Skeletal muscle cell (primary cell): ENCODE measurements at regions not wholly inside any gene's neighbourhood (a gene's known extent, or its start where the extent isn't known, plus 50 kb on each side); places are given as distances from the start of the nearest gene placed in this dataset.

Experiments
- DNase-seq: peaks from one replicate; pipeline ENCODE4 v3.0.0-alpha.2; 2010; ENCODE audit warnings: low read depth
- H3K4me3 ChIP-seq: 2 replicates; pipeline ENCODE4 v1.5.1; 2011; ENCODE audit warnings: low read depth, mild to moderate bottlenecking, control low read depth, low read length, moderate library complexity

DNA sequence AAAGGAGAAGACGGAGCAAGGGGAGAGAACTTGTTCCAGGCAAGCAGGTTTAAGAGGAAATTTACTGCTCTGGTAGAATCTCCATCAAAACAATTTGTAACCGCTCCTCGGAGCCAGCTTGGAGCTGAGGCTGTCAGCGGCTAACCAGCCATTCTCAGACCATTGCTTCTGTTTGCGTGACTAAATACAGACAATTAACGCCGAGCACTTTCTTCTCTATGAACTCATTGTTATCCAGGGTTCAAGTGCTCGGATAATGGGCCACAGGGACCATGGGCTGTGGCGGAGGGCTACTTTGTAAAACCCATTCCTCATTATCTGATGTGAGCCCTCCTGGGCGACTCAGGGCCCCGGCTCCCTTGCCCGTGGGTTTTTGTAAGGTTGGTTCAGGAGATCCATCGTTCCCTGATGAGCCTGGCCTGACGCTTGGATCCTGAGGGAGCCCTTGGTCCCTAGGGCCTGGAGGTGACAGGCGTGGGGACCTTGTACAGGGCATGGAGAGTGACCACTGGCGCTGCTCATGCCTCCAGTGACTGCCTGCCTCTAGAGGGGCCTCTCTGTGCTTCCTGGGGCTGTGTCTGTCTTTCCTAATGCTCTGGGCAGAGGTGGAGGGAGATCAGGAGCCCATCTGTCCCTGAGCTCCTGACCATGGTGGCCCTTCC, 61.5 kb upstream of the ZNF536 start:
- DNase-seq: no peak
- no peak overlapping the region for H3K4me3 ChIP-seq

DNA sequence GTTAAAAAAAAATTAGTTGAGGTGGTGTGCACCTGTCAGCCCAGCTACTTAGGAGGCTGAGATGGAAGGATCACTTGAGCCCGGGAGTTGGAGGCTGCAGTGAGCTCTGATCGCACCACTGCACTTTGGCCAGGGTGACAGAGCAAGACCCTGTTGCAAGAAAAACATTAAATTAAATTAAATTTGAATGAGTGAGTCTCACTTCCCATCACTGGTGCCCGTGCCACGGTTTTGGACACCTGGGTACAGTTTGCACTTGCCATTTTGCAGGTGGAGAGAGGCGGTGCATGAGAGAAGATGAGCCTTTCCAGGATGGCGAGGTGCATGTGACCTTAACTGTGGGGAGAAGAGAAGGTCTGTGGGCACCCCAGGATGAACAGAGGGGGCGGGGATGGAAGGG, 60.3 kb upstream of the ZNF536 start:
- H3K4me3 ChIP-seq: no peak overlapping the region
- no peak for DNase-seq

- H3K4me3 ChIP-seq: no peak overlapping the region
- no peak for DNase-seq
These were observed 59.4 kb upstream of the ZNF536 start for GRCh38 chr19:30312582-30313352.

- no peak overlapping the region for H3K4me3 ChIP-seq
- DNase-seq: no peak
These were observed 58.8 kb upstream of the ZNF536 start for GRCh38 chr19:30313353-30313750.

- DNase-seq: no peak
- H3K4me3 ChIP-seq: no peak overlapping the region
These were observed 58.0 kb upstream of the ZNF536 start for GRCh38 chr19:30314056-30314804.

DNA sequence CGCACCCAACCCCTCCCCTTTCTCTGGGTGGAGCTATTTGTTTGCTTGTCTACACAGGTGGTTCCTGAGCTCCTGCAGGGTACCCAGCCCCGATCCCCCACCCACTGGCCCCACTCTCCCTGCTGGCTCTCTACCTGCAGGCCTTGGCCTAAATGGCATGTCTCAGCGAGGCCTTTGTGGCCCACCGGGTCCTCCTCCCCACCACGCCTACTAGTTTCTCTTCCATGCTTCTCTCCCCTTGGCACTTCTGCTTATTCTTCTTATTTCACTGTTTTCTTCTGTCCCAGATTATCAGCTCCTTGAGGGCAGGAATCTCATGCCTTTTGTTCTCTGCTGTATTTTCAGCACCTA, 57.4 kb upstream of the ZNF536 start:
- DNase-seq: no peak
- H3K4me3 ChIP-seq: no peak overlapping the region

GRCh38 chr19:30315159-30315558, 57.0 kb upstream of the ZNF536 start:
- H3K4me3 ChIP-seq: no peak overlapping the region
- no peak for DNase-seq

DNA sequence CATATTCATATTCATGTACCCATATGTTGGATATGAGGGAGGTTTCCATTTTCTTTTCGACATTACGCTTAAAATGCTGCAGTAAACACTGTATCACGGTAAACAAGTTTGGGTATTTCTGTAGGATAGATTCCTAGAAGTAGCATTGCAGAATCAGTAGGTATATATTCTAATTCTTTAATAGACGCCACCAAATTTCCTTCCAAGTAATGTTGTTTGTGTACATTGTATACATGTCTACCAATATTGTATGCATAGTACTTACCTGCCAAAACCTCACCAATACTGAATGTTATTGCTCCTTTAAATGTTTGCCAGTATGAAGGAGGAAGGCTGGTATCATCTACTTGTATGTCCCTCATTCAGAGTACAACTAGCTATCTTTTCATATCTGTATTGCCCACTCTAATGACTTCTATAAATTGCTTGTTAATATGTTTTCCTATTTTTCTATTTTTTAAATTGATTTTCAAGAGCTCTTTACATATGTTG, 56.1 kb upstream of the ZNF536 start:
- no peak for DNase-seq

DNA sequence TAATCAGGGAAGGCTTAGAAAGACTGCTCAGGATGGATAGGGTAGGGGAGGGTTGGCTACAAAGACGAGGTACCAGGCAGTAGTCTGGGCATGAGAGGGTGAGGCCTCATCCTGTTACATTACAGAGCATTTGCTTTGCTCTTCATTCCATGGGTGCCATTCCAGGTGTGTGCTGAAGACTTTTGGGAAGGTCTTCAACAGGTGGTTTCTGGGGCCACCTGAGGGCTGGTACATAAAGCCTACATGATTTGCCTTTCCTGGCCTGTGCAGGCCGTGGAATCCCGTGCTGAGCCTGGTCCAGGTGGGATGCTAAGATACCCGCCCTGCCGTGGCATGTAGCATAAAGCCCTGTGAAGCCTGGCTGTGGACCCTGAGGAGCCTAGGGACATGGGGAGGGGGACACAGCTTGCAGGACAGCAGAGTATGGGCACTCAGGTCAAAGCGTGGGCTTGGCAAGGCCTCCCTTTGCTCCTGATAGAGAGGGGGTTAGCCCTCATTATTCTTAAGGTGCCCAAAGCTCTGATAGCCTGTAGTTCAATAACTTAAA, 55.6 kb upstream of the ZNF536 start:
- DNase-seq: no peak
- no peak overlapping the region for H3K4me3 ChIP-seq

More for the DNA sequence above, 56.1 kb upstream of the ZNF536 start:
- H3K4me3 ChIP-seq: no peak overlapping the region

- DNase-seq: no peak
- no peak overlapping the region for H3K4me3 ChIP-seq
These were observed 54.8 kb upstream of the ZNF536 start for GRCh38 chr19:30317403-30317802.

- H3K4me3 ChIP-seq: no peak overlapping the region
- DNase-seq: no peak
These were observed 53.9 kb upstream of the ZNF536 start for GRCh38 chr19:30318261-30318660.

DNA sequence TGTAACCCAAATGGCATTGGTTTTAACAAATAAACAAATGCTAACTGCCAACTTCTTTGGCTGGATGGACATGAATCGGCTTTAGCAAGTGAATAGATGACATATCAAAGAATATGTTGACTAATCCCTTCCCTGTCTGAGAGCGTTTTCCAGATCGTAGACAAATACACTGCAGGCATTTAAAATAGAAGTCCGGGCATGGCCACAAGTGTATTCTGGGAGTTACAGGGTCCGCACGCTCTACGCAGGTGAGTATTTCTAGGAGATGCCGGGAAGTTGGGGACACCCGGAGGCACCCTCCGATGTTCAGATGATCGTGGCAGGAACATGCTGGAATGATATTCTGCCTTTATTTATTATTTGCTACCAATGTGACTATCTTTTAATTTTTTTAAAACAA, 53.2 kb upstream of the ZNF536 start:
- no peak overlapping the region for H3K4me3 ChIP-seq
- DNase-seq: no peak

GRCh38 chr19:30319411-30319810, 52.8 kb upstream of the ZNF536 start:
- DNase-seq: no peak
- no peak overlapping the region for H3K4me3 ChIP-seq

DNA sequence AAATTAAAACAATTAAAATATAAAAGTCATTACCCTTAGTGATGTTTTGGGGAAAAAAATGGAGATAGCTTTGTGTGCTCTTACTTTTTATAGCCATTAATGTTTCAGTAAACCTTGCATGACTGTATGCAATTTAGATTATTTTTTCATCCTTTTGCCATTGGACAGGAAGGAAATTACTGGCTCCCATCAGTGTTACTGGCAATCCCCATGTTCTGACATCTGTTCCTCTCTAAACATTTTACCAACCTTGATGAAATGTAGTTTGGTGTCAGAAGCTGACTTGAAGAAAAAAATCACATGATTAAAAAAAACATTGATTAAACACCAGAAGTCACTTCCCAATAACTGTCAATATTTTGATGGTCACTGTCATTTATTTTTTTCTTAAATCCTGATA, 52.3 kb upstream of the ZNF536 start:
- no peak for DNase-seq
- H3K4me3 ChIP-seq: no peak overlapping the region

DNA sequence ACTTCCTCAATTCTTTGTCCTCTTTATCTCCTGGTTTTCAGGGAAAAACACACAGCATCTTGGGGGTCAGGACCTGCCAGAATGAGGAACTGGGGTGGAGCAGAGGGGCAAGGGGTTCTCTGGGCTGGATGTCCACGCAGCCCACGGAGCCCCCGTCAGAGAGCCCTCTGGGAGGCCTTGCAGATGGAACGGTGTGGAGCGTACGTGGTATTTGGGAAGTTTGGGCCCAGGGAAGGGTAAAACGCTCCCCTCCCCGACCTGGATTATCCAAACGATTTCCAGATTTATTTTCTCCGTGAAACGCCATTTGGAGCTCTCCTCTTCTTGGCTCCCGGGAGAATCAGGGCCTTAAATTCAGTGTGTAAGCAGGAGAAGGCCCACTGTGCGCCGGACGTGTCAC, 51.7 kb upstream of the ZNF536 start:
- H3K4me3 ChIP-seq: no peak overlapping the region
- DNase-seq: no peak

DNA sequence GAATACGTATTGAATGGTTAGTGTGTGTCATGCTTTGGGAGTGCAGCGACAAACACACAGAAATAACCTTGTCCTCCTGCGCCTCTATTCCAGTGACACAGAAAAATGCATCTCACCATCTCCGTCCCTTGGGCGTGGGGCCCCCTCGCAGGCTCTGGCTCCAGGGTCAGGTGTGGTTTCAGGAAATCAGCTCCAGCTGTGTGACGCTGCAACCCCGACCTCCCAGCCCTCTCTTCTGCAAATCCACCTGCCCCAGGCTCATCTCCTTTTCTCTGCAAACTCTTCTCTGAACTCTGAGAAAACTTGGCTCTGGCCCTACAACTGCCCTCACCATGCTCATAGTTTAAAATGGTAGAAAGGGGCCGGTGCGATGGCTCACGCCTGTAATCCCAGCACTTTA, 51.3 kb upstream of the ZNF536 start:
- no peak overlapping the region for H3K4me3 ChIP-seq
- no peak for DNase-seq
